Mucosa of stomach (tissue), 1 donor: ENCODE measurements at regions not wholly inside any gene's neighbourhood (a gene's known extent, or its start where the extent isn't known, plus 50 kb on each side); places are given as distances from the start of the nearest gene placed in this dataset.

Source experiments
- H3K27me3 ChIP-seq: one replicate; pipeline ENCODE4 v1.7.0; 2013; ENCODE audit warnings: mild to moderate bottlenecking, low read length; ENCODE audit not compliant: control insufficient read depth, insufficient read depth
- H3K36me3 ChIP-seq: one replicate; pipeline ENCODE4 v1.7.0; 2013; ENCODE audit warnings: low read length; ENCODE audit not compliant: control insufficient read depth, insufficient read depth
- H3K4me1 ChIP-seq: one replicate; pipeline ENCODE4 v1.7.0; 2013; ENCODE audit warnings: mild to moderate bottlenecking, low read length; ENCODE audit not compliant: control insufficient read depth, insufficient read depth
- H3K4me3 ChIP-seq: one replicate; pipeline ENCODE4 v1.7.0; 2013; ENCODE audit warnings: low read length
- H3K9ac ChIP-seq: one replicate; pipeline ENCODE4 v1.7.0; 2013; ENCODE audit warnings: mild to moderate bottlenecking, low read length, moderate library complexity
- H3K9me3 ChIP-seq: one replicate; pipeline ENCODE4 v1.7.0; 2013; ENCODE audit warnings: mild to moderate bottlenecking, low read length, moderate library complexity; ENCODE audit not compliant: control insufficient read depth
- donor health status: Pancreatic carcinoma.

DNA sequence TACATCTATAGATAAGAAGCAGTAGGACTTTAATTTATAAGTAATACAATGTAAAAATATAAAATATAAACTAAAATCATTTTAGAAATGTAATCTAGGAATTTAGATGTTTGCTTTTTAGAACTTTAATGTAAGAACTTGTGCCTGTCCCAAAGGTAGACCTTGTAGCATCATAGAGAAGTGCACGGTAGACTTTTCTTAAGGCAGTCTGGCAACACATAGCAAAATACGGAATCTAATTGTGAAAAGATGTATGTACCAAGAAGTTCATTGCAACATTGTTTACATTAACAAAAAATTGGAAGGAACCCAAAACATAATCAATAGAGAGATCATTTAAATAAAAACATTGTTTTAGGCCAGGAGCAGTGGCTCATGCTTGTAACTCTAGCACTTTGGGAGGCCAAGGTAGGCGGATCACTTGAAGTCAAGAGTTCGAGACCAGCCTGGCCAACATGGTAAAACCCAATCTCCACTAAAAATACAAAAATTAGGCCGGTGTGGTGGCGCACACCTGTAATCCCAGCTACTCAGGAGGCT lies 84.6 kb upstream of the SMIM15 start:
- no peaks in the 10 kb centered on the region for H3K27me3 ChIP-seq
- no peaks in the 10 kb centered on the region for H3K36me3 ChIP-seq
- no peak overlapping the region for H3K4me3 ChIP-seq
- H3K9me3 ChIP-seq = no peaks in the 10 kb centered on the region
- H3K4me1 ChIP-seq = peaks cover 12% of the 10 kb centered on the region
- no peak overlapping the region for H3K9ac ChIP-seq

GRCh38 chr5:61251874-61252642 lies 80.0 kb upstream of the ZSWIM6 start:
- H3K27me3 ChIP-seq = no peaks in the 10 kb centered on the region
- no peaks in the 10 kb centered on the region for H3K36me3 ChIP-seq
- no peaks in the 10 kb centered on the region for H3K9me3 ChIP-seq
- peaks cover 37% of the 10 kb centered on the region for H3K4me1 ChIP-seq
- H3K4me3 ChIP-seq = no peak overlapping the region
- H3K9ac ChIP-seq = no peak overlapping the region

DNA sequence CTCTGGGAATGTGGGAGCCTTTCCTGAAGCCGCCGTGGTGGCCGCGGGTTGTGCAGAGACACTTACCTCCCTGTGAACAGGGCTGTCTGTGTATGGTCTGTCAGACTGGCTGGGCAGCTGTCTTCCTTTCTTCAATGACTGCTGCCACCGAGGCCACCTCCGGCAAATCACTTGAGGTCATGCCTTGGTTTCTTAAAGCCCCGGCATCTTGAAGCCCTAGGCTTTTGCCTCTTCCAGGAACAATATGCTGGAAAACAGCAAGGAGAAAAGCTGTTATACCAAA lies 79.5 kb upstream of the ZSWIM6 start:
- Histone ChIP-seq H3K4me1 (peaks cover 37% of the 10 kb centered on the region), H3K4me3 (no peak overlapping the region), H3K36me3 (no peaks in the 10 kb centered on the region)

GRCh38 chr5:61253547-61253946 lies 78.5 kb upstream of the ZSWIM6 start:
- H3K4me3 ChIP-seq = no peak overlapping the region
- no peaks in the 10 kb centered on the region for H3K9me3 ChIP-seq
- H3K9ac ChIP-seq = no peak overlapping the region
- peaks cover 37% of the 10 kb centered on the region for H3K4me1 ChIP-seq
- H3K27me3 ChIP-seq = no peaks in the 10 kb centered on the region
- no peaks in the 10 kb centered on the region for H3K36me3 ChIP-seq

More for the DNA sequence above, 79.5 kb upstream of the ZSWIM6 start:
- H3K9ac ChIP-seq = no peak overlapping the region
- H3K9me3 ChIP-seq = no peaks in the 10 kb centered on the region
- no peaks in the 10 kb centered on the region for H3K27me3 ChIP-seq

DNA sequence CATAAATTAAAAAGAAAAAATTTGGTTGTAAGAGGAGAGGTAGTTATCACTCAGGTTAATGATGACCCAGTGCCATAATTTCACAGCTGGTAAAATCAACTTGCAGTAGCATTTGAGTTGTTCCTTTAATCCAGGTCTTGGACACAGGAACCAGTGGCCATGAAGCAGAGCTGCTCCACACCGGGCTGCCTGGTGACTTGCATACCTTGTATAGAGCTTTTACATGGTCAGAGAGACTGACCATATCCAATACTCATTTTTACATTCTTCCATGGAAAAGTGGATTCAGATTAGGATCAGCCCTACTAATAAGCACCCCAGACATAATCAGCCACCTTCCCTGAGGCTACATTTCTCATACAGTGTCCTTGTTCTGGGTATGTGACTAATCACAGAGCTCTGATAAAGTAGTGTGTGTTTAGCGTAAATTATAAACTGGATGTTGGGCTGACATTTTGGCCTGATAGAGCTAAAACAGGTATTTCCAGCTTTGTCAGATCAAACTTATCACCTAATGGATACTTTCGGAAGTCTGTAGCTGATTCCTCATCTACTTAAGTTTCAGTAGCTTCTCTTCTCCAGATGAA lies 77.0 kb upstream of the ZSWIM6 start:
- Histone ChIP-seq H3K4me3 (no peak overlapping the region), H3K9ac (no peak overlapping the region), H3K4me1 (peaks cover 37% of the 10 kb centered on the region), H3K9me3 (no peaks in the 10 kb centered on the region), H3K36me3 (no peaks in the 10 kb centered on the region), H3K27me3 (no peaks in the 10 kb centered on the region)

GRCh38 chr5:61256474-61256873 lies 75.6 kb upstream of the ZSWIM6 start:
- Histone ChIP-seq H3K9ac (no peak overlapping the region), H3K9me3 (no peaks in the 10 kb centered on the region), H3K4me1 (peaks cover 37% of the 10 kb centered on the region), H3K4me3 (no peak overlapping the region), H3K36me3 (no peaks in the 10 kb centered on the region), H3K27me3 (no peaks in the 10 kb centered on the region)

- Histone ChIP-seq H3K4me3 (no peak overlapping the region), H3K36me3 (no peaks in the 10 kb centered on the region), H3K4me1 (peaks cover 44% of the 10 kb centered on the region), H3K9ac (no peak overlapping the region), H3K9me3 (no peaks in the 10 kb centered on the region), H3K27me3 (no peaks in the 10 kb centered on the region)
Observed at GRCh38 chr5:61257421-61257820, 74.6 kb upstream of the ZSWIM6 start.

- Histone ChIP-seq H3K4me3 (no peak overlapping the region), H3K9ac (no peak overlapping the region), H3K36me3 (no peaks in the 10 kb centered on the region), H3K9me3 (no peaks in the 10 kb centered on the region), H3K4me1 (peaks cover 41% of the 10 kb centered on the region), H3K27me3 (no peaks in the 10 kb centered on the region)
Observed at GRCh38 chr5:61261136-61261535, 70.9 kb upstream of the ZSWIM6 start.

- peaks cover 32% of the 10 kb centered on the region for H3K4me1 ChIP-seq
- no peaks in the 10 kb centered on the region for H3K36me3 ChIP-seq
- no peaks in the 10 kb centered on the region for H3K27me3 ChIP-seq
- H3K9me3 ChIP-seq = no peaks in the 10 kb centered on the region
- no peak overlapping the region for H3K4me3 ChIP-seq
- no peak overlapping the region for H3K9ac ChIP-seq
Observed at GRCh38 chr5:61262080-61262479, 70.0 kb upstream of the ZSWIM6 start.

- Histone ChIP-seq H3K27me3 (no peaks in the 10 kb centered on the region), H3K9me3 (no peaks in the 10 kb centered on the region), H3K9ac (no peak overlapping the region), H3K4me3 (no peak overlapping the region), H3K4me1 (peaks cover 32% of the 10 kb centered on the region), H3K36me3 (no peaks in the 10 kb centered on the region)
Observed at GRCh38 chr5:61263072-61263471, 69.0 kb upstream of the ZSWIM6 start.

- H3K4me3 ChIP-seq = no peak overlapping the region
- no peaks in the 10 kb centered on the region for H3K27me3 ChIP-seq
- no peaks in the 10 kb centered on the region for H3K36me3 ChIP-seq
- H3K4me1 ChIP-seq = peaks cover 32% of the 10 kb centered on the region
- no peak overlapping the region for H3K9ac ChIP-seq
- no peaks in the 10 kb centered on the region for H3K9me3 ChIP-seq
Observed at GRCh38 chr5:61263561-61264272, 68.3 kb upstream of the ZSWIM6 start.

DNA sequence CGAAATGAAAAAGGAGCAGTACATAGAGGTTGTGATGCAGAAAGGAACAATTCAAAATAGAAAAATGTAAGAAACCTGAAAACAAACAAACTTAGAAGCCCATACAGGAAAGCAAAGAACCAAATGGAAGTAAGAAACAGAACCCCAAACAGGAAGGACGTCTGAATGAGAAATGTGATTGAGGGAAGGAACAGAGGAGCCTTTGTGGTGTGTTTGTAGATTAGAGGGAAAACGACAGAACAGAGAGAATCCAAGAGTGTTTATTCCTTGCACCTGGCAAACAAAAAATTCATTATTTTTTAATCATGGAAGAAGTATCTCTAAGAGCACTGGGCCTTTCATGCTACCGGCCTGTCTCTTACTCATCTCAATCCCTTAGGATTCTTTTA lies 67.8 kb upstream of the ZSWIM6 start:
- no peaks in the 10 kb centered on the region for H3K36me3 ChIP-seq
- no peaks in the 10 kb centered on the region for H3K9me3 ChIP-seq
- H3K4me3 ChIP-seq = no peak overlapping the region
- H3K27me3 ChIP-seq = no peaks in the 10 kb centered on the region
- no peak overlapping the region for H3K9ac ChIP-seq
- H3K4me1 ChIP-seq = peaks cover 33% of the 10 kb centered on the region
